NCI-H748 treated with DMSO at 0.1 percent for 48 hours (cell line): ENCODE measurements at regions not wholly inside any gene's neighbourhood (a gene's known extent, or its start where the extent isn't known, plus 50 kb on each side); places are given as distances from the start of the nearest gene placed in this dataset.
"Not testable (repeated sequence)": the region's sequence is repeated elsewhere in the genome, so short reads cannot be mapped to it uniquely, and the experiment has no call there.

Source experiments
- DNase-seq: peaks from one replicate; lab custom pipeline; 2025; lab: John Stamatoyannopoulos, UW

DNA sequence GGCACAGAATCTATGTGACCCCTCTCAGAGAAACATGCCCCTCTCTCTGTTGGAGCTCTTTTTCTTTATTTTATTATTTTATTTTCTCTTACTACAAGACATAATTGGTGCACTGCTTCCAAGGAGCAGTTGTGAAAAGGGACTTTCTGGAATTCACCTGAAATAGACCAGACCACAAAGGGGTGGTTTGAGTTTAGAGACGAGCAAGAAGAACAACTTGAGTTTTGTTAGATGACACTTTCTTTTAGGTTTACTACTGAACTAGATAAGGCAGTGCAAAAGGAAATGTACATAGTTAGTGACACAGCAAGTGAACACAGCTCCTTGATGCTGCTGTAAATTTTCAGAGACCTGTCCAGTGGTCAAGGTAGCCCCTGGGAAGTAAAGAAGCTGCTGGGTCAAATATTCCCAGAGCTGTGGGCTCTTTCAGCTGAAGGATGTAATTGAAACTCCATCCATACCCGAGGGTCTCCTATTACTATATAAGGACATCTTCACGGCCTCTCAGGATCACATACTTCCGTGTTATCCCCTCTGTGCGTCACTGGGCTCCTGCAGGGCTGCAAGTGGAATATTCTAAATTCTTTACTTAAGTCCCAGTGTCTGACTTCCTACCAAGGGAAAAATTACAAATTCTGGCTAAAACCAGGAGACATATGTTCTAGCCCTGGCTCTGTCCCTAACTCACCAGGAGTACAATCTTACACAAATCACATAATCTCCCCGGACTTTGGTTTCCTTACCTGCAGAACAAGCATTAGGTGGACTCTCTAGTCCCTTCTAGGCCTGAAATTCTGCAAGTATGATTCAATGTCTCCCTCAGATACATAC, 69.1 kb upstream of the ADTRP start:
- DNase-seq = no peak

- not testable (repeated sequence) for DNase-seq
These were observed 68.5 kb upstream of the ADTRP start for GRCh38 chr6:11847068-11847467.

DNA sequence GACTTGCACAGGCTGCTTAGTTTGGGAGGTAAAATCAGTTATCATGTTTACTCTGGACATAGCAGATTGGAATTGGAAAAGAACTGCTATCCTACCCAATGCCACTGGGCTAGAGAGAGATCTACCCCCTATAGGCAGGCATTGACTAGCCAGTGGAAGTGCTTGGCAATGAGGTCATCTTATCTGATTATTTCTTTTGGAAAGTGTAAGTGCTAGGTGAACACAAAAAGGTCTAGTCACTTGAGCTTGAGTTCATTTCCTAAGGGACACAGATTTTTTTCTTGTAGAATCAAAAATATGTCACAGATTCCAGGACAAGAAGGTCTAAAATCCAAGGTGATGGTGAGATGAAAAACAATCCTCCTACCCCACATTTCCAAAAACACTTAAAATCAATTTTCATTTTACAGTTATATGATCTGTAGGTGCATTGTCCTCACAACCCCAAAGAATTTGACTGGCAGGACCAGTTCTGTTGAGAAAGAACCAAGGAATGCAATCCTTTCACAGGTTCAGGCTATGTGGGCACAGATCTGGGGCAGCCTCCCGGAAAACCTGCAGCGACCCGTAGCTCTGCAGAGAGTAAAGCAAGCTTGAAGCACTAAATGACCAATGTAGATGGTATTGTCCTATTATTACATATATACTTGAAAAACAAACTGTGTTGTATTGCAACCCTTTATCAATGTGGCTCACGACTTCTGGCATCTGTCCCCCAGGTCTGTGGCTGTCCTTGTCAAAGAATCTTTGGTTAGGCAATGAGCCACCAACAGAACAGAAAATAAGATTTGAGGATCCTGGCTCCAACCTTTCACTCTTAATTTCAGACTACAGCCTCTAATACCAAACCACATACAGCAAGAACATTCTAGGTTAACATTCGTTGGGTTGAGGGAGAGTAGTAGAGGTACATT, 67.3 kb upstream of the ADTRP start:
- DNase-seq = no peak

DNA sequence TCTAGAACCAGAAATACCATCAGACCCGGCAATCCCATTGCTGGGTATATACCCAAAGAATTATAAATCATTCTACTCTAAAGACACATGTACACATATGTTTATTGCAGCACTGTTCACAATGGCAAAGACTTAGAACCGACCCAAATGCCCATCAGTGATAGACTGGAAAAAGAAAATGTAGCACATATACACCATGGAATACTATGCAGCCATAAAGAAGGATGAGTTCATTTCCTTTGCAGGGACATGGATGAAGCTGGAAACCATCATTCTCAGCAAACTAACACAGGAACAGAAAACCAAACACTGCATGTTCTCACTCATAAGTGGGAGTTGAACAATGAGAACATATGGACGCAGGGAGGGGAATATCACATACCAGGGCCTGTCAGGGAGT, 64.2 kb upstream of the ADTRP start:
- DNase-seq = not testable (repeated sequence)

DNA sequence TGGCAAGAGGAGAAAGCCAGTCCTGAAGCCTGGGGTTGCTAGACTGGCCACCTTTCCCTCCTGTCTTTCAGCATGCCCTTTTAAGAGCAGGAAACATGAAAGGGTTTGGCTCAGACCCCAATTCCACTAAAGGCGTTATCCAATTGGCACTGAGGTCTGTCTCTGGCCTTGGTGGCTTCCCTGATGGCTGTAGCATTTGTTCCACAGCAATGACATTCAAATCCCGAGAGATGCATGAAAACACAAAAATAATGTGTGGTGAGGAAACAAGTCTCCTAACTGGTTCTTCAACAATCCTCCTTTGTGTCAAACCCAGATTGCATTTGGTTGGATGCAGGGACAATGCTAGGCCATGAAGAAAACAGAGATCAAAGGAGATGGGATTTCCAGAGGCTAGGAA, 56.5 kb upstream of the ADTRP start:
- DNase-seq = no peak

DNA sequence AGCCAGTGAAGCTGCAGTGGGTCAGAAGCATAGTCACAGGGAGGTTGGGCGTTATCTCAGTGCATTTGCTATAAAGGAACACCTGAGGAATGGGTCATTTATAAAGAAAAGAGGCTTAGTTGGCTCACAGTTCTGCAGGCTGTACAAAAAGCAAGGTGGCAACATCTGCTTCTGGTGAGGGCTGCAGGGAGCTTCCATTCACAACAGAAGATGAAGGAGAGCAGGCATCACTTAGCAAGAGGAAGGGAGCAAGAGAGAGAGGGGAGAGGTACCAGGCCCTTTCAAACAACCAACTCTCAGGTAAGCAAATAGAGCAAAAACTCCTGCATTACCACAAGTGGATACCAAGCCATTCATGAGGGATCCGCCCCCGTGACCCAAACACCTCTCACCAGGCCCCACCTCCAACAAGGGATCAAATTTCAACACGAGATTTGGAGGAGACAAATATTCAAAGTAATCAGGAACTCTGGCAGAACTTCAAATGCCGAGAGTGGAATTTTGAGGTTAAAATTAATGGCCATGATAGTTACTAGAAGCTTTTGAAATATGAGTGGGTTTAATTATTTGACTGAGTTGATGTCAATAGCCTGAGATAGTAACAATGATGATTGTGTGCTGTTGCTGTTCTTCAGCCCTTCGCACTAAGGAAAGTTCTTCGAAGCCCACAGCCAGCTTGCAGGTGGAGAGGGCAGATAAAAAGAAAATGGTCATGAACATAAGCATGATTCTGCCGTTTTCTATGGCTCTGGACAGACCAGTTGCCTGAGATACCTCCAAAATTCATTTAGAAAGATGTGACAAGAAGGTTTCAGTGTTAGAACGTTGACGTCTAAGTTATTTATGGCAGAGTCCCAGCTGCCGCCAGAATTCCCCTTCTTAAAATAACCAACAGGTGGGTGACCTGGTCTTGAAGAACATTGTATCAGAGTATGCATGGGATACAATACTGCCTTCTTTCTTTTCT, 55.3 kb upstream of the ADTRP start:
- DNase-seq = no peak

- no peak for DNase-seq
These were observed 53.0 kb upstream of the ADTRP start for GRCh38 chr6:11831653-11832052.

DNA sequence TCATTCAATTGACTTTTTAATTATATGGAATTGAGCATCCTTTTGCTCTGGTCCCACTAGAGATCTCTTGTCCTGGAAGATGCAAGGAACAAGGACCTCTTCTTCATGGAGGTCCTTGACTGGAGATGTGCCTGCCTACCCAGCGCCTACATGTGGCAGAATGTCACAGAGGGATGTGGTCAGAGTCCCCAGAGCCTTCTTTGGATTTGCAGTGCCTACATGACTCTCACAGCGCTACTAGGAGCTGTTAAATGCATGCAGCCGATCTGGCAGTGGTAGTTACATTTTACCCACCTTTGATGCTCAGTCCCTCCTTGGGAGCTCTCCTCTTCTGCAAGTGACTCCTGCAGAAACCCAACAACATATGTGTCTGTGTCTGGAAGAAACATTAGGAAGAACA, 51.9 kb upstream of the ADTRP start:
- DNase-seq = no peak

DNA sequence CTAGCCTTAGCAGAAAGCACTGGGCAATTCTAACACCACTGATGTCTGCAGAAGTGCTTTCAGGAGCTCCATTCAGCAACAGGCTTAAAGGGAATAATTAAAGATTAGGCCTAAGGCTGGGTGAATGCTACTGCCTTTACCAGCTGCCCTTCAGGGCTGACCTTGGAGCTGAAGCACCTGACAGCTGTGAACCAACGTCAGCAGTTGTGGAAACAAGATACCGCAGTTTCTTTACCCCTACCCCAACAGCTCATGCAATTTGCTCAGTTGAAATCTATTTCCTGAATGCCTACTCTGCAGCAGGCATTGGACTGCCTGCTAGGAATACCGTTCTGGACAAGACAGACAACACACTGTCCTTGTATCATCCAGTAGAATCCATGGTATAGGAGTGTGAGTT, 51.5 kb upstream of the ADTRP start:
- DNase-seq = no peak

GRCh38 chr6:11828262-11828870, 49.8 kb upstream of the ADTRP start:
- DNase-seq = no peak
